ENCODE measurements at regions not wholly inside any gene's neighbourhood (a gene's known extent, or its start where the extent isn't known, plus 50 kb on each side); places are given as distances from the start of the nearest gene placed in this dataset.

GRCh38 chr2:234570476-234570875, 73.6 kb upstream of the ARL4C start:
- DNase-seq (ENCODE audit: low read depth), result no peak
- no peak overlapping the region for H3K4me3 ChIP-seq (ENCODE audit: low read depth, low read length)
- TF ChIP-seq POLR2A (IDR thresholded peaks at IDR 0.05; ENCODE audit: extremely low read depth, insufficient read length) (no peak), MYC (IDR thresholded peaks at IDR 0.05; ENCODE audit: low read depth, low read length) (no peak), CTCF (IDR thresholded peaks at IDR 0.05; ENCODE audit: low read depth, low read length) (no peak)
- TF ChIP-seq, protein P1, sequence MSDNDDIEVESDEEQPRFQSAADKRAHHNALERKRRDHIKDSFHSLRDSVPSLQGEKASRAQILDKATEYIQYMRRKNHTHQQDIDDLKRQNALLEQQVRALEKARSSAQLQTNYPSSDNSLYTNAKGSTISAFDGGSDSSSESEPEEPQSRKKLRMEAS (IDR thresholded peaks at IDR 0.05; ENCODE audit: low read depth, low read length), result no peak

DNA sequence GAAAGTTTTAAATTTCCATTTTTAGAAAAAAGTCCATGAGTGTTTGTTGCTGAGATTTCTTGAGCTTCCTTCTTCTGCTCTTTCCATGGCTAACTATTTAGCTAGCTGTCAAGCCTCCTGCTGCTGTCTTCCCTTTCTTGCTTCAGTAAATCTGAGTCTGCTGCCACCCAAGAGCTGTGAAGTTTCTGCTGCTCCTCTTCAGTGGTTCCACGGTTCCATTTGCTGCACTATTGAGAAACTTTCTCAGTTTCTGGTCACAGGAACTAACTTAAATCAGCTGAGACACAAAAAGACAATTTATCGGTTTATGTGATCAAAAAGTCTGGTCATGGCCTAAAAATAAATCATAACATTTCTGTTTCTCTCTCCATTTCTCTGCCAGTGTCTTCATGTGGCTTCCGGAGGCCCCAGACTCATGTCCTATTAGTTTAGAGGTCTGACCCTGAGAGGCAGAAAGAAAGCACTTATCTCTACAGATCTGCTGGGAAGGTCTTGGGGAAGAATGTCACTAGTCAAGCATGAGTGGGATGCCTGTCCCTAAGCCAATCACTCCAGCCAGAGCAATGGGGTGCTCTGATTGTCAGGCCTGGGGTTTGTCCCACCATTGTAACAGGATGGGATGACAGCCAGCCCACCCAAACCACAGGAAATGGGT, 73.0 kb upstream of the ARL4C start:
- no peak overlapping the region for H3K4me3 ChIP-seq (ENCODE audit: low read depth, low read length)
- no peak for DNase-seq (ENCODE audit: low read depth)
- TF ChIP-seq POLR2A (IDR thresholded peaks at IDR 0.05; ENCODE audit: extremely low read depth, insufficient read length) (no peak), MYC (IDR thresholded peaks at IDR 0.05; ENCODE audit: low read depth, low read length) (no peak), CTCF (IDR thresholded peaks at IDR 0.05; ENCODE audit: low read depth, low read length) (no peak)
- TF ChIP-seq, protein P1 (IDR thresholded peaks at IDR 0.05; ENCODE audit: low read depth, low read length), result no peak

- H3K4me3 ChIP-seq (ENCODE audit: low read depth, low read length), result no peak overlapping the region
- TF ChIP-seq CTCF (IDR thresholded peaks at IDR 0.05; ENCODE audit: low read depth, low read length), result no peak
- TF ChIP-seq, protein P1 (IDR thresholded peaks at IDR 0.05; ENCODE audit: low read depth, low read length), result no peak
- no peak for TF ChIP-seq MYC (IDR thresholded peaks at IDR 0.05; ENCODE audit: low read depth, low read length)
- no peak for TF ChIP-seq POLR2A (IDR thresholded peaks at IDR 0.05; ENCODE audit: extremely low read depth, insufficient read length)
- DNase-seq (ENCODE audit: low read depth), result no peak
Observed at GRCh38 chr2:234566622-234567021, 69.7 kb upstream of the ARL4C start.

DNA sequence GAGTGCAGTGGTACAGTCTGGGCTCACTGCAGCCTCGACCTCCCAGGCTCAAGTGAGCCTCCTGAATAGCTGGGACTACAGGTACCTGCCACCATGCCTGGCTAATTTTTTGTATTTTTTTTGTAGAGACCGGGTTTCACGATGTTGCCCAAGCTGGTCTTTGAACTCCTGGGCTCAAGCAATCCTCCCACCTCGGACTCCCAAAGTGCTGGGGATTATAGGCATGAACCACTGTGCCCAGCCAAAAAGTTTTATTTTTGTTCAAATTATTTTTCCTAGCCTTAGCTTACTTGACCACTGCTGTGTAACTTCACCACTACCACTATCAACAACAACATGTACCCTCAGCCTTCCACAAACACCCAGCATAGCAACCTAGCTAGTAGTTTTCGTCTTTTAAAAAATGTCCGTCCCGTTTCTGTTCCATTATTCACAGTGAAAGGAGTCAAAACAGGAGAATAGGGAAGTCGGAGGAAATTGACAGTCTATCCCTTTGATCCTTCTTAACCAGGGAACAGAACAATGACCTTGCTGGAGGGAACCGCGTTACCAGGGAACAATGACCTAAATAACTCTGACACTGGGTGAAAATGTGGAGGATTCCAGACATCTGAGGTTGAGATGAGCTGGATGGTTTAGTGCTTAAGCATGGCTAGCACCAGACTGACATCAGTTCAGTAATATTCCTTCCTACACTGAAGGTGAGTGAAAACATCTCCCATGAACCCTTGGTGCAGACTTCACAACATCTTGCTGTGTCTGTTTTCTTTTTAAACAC, 69.2 kb upstream of the ARL4C start:
- TF ChIP-seq POLR2A (IDR thresholded peaks at IDR 0.05; ENCODE audit: extremely low read depth, insufficient read length), result no peak
- no peak overlapping the region for H3K4me3 ChIP-seq (ENCODE audit: low read depth, low read length)
- no peak for DNase-seq (ENCODE audit: low read depth)

DNA sequence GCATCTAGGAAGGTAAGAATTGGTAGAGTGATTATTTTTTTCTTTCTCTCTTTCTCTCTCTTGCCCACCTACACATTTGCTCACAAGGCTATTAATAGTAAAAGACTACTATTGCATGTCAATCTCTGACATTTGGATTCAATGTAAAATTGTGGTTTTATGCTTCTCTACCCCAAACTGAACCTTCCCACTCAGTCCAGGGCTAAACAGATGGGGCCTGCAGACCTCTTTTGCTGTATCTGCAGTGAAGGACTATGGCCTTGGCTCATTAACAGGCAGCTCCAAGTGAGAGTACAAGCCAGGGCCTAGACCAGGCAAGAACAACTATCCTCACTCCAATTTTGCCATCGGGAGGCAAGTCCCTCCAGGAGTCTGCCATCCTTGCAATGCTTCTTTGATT, 68.3 kb upstream of the ARL4C start:
- TF ChIP-seq MYC (IDR thresholded peaks at IDR 0.05; ENCODE audit: low read depth, low read length), result no peak
- H3K4me3 ChIP-seq (ENCODE audit: low read depth, low read length), result no peak overlapping the region
- no peak for DNase-seq (ENCODE audit: low read depth)

DNA sequence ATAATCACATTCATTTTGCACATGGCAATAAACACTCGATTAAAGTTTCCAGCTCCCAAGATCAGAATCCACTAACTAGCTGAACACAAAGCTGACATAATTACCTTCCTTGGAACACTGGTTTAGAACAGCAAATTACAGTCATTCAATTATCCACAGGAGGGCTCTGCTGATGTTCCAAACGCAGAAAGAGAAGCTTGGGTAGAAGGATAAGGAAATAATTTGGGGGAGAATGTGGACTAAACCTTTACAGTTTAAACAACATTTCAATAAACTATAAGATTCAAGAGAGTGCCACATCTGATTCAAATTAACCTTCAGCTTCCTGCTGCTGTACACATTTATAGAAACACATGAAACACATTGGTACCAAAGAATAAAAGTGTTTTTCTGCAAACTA, 67.8 kb upstream of the ARL4C start:
- H3K4me3 ChIP-seq (ENCODE audit: low read depth, low read length), result no peak overlapping the region
- no peak for DNase-seq (ENCODE audit: low read depth)
- TF ChIP-seq MYC (IDR thresholded peaks at IDR 0.05; ENCODE audit: low read depth, low read length) (no peak), CTCF (IDR thresholded peaks at IDR 0.05; ENCODE audit: low read depth, low read length) (no peak), POLR2A (IDR thresholded peaks at IDR 0.05; ENCODE audit: extremely low read depth, insufficient read length) (no peak)
- TF ChIP-seq, protein P1 (IDR thresholded peaks at IDR 0.05; ENCODE audit: low read depth, low read length), result no peak
